ENCODE measurements at regions not wholly inside any gene's neighbourhood (a gene's known extent, or its start where the extent isn't known, plus 50 kb on each side); places are given as distances from the start of the nearest gene placed in this dataset.

GRCh38 chr14:85325134-85326017, 204.6 kb upstream of the FLRT2 start:
- Histone ChIP-seq H4K20me1 (ENCODE audit: insufficient read depth, low read length) (no peaks in the 10 kb centered on the region), H3K4me1 (ENCODE audit: insufficient read depth, low read length) (no peaks in the 10 kb centered on the region), H2AFZ (ENCODE audit: low read depth, low read length) (no peak overlapping the region), H3K27me3 (ENCODE audit: insufficient read depth, low read length, poor library complexity) (no peaks in the 10 kb centered on the region), H3K27ac (ENCODE audit: low read length) (no peak overlapping the region), H3K79me2 (ENCODE audit: insufficient read depth, low read length) (no peaks in the 10 kb centered on the region), H3K9me3 (ENCODE audit: insufficient read depth, low read length, severe bottlenecking) (no peaks in the 10 kb centered on the region), H3K36me3 (ENCODE audit: insufficient read depth, low read length) (no peaks in the 10 kb centered on the region), H3K4me3 (ENCODE audit: low read depth in 1 of 2, low read length in 2 of 2) (no peak overlapping the region), H3K9ac (ENCODE audit: low read depth, low read length) (no peak overlapping the region), H3K4me2 (ENCODE audit: insufficient read depth, low read length) (no peak overlapping the region)
- DNase-seq (no peak), ATAC-seq (ENCODE audit: insufficient read depth, low read depth) (no peak)
- TF ChIP-seq EZH2 (IDR thresholded peaks at IDR 0.05; ENCODE audit: borderline replicate concordance, low read depth, low read length, severe bottlenecking) (no peak), CTCF (IDR thresholded peaks at IDR 0.05; ENCODE audit: borderline replicate concordance, extremely low read depth, low read length, poor library complexity, severe bottlenecking) (no peak)

GRCh38 chr14:85332401-85332800, 197.5 kb upstream of the FLRT2 start:
- no peak for DNase-seq
- no peak overlapping the region for H3K9ac ChIP-seq (ENCODE audit: low read depth, low read length)
- no peaks in the 10 kb centered on the region for H3K79me2 ChIP-seq (ENCODE audit: insufficient read depth, low read length)
- no peak overlapping the region for H3K4me3 ChIP-seq (ENCODE audit: low read depth in 1 of 2, low read length in 2 of 2)
- no peak for TF ChIP-seq EZH2 (IDR thresholded peaks at IDR 0.05; ENCODE audit: borderline replicate concordance, low read depth, low read length, severe bottlenecking)
- TF ChIP-seq CTCF (IDR thresholded peaks at IDR 0.05; ENCODE audit: borderline replicate concordance, extremely low read depth, low read length, poor library complexity, severe bottlenecking), result no peak
- H3K9me3 ChIP-seq (ENCODE audit: insufficient read depth, low read length, severe bottlenecking), result no peaks in the 10 kb centered on the region
- ATAC-seq (ENCODE audit: insufficient read depth, low read depth), result no peak
- no peak overlapping the region for H3K4me2 ChIP-seq (ENCODE audit: insufficient read depth, low read length)
- H3K27ac ChIP-seq (ENCODE audit: low read length), result no peak overlapping the region
- no peaks in the 10 kb centered on the region for H4K20me1 ChIP-seq (ENCODE audit: insufficient read depth, low read length)
- no peaks in the 10 kb centered on the region for H3K36me3 ChIP-seq (ENCODE audit: insufficient read depth, low read length)
- H2AFZ ChIP-seq (ENCODE audit: low read depth, low read length), result no peak overlapping the region
- H3K4me1 ChIP-seq (ENCODE audit: insufficient read depth, low read length), result no peaks in the 10 kb centered on the region
- no peaks in the 10 kb centered on the region for H3K27me3 ChIP-seq (ENCODE audit: insufficient read depth, low read length, poor library complexity)

GRCh38 chr14:85333313-85333712, 196.6 kb upstream of the FLRT2 start:
- ATAC-seq (ENCODE audit: insufficient read depth, low read depth) (no peak), DNase-seq (peak; percentile 7)

More at GRCh38 chr14:85333313-85333712, 196.6 kb upstream of the FLRT2 start:
- Histone ChIP-seq H3K4me3 (ENCODE audit: low read depth in 1 of 2, low read length in 2 of 2) (no peak overlapping the region), H3K27me3 (ENCODE audit: insufficient read depth, low read length, poor library complexity) (no peaks in the 10 kb centered on the region), H3K79me2 (ENCODE audit: insufficient read depth, low read length) (no peaks in the 10 kb centered on the region), H3K36me3 (ENCODE audit: insufficient read depth, low read length) (no peaks in the 10 kb centered on the region), H3K4me1 (ENCODE audit: insufficient read depth, low read length) (no peaks in the 10 kb centered on the region), H3K4me2 (ENCODE audit: insufficient read depth, low read length) (no peak overlapping the region), H3K27ac (ENCODE audit: low read length) (no peak overlapping the region), H2AFZ (ENCODE audit: low read depth, low read length) (no peak overlapping the region), H3K9me3 (ENCODE audit: insufficient read depth, low read length, severe bottlenecking) (no peaks in the 10 kb centered on the region), H4K20me1 (ENCODE audit: insufficient read depth, low read length) (no peaks in the 10 kb centered on the region), H3K9ac (ENCODE audit: low read depth, low read length) (no peak overlapping the region)
- no peak for TF ChIP-seq EZH2 (IDR thresholded peaks at IDR 0.05; ENCODE audit: borderline replicate concordance, low read depth, low read length, severe bottlenecking)
- TF ChIP-seq CTCF (IDR thresholded peaks at IDR 0.05; ENCODE audit: borderline replicate concordance, extremely low read depth, low read length, poor library complexity, severe bottlenecking), result no peak

All from DND-41 (cell line).